NCI-H1436 (cell line): ENCODE measurements at regions not wholly inside any gene's neighbourhood (a gene's known extent, or its start where the extent isn't known, plus 50 kb on each side); places are given as distances from the start of the nearest gene placed in this dataset.
"Not testable (repeated sequence)": the region's sequence is repeated elsewhere in the genome, so short reads cannot be mapped to it uniquely, and the experiment has no call there.

Experiments
- DNase-seq: peaks from one replicate; lab custom pipeline; 2025; lab: John Stamatoyannopoulos, UW

DNA sequence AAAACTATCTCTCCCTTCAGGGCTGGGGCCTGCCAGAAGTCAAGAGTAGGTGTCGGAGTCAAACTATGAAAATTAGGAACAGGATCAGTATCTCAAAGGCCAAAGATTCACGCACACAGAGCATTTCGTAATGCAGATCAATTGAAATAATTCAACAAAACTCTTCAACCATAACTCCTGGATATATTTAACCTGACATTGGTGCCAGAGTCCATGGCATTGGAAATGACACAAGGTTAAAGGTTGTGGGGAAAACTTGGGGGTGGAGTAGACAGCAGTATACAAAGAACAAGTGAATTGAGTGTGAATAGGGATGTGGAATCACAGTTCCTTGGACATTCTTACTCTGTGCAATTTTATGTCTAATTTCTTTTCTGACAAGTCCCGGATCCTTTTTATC, 788.0 kb upstream of the GYPC start:
- DNase-seq: no peak

DNA sequence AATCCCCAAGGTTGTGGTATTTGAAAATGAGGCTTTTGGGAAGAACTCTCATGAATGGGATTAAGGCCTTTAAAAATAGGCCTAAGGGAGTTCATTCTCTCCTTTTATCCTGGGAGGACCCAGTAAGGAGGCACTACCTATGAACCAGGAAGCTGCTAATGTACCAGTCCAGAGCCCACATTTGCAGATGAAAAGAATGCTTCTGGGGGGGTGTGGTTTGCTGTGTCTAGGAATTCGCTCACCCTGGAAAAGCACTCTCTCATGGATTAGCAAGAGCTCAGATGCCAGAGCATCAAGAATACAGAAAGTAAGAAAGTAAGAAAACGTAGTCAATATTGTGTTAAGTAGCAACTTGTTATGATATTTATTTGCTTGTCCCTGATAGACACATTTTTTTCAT, 785.7 kb upstream of the GYPC start:
- DNase-seq: no peak

DNA sequence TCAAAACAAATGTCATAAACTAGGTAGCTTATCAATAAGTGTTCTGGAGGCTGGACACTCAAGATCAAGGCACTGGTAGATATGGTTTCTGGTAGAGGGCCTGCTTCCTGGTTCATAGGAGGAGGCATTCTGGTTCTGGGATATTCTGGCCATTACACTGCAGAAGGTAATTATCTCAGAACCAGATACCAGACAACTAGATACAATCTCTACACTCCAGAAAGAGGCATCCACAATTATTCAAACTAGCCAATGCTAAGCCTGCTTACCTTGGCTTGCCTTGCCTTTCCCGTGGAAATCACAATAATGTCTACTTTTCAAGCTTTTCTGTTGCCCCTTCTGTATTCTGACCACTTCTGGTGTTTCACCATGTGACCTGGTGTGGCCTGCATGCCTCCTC, 785.2 kb upstream of the GYPC start:
- DNase-seq: no peak

DNA sequence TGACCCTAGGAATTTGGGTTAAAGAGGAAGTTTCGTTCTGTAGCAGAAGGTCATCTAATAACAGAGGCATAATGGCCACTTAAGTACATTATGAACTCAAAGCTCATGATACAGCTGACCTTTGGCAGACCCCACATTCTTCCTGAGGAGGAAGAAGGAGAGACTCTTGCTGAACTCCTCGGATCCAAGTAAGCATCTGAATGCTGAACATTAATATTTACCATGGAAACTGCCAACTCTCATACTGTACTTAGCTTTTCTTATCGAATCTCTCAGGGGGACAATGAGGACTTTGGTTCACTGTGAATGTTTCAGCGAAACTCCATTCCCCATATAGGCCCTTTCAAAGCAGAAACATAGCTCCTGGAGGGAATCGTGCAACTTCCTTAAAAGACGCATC, 781.4 kb upstream of the GYPC start:
- DNase-seq: no peak

DNA sequence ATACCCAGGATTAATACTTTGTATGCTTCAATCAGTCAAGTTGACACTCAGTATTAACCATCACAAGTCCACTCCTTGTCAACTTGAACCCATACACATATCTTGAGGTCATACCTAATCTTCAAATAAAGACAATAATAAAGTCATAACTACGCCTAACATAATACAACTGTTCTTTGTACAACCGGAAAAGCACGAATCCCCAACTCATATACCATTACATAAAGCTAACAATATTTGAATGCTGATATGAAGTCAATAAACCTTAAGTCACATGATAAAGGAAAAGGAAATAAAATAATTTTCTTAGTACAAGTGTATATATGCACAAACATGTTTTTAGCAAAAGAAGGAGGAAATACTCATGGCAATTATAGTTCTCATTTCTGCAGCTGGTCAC, 770.6 kb upstream of the GYPC start:
- DNase-seq: no peak

DNA sequence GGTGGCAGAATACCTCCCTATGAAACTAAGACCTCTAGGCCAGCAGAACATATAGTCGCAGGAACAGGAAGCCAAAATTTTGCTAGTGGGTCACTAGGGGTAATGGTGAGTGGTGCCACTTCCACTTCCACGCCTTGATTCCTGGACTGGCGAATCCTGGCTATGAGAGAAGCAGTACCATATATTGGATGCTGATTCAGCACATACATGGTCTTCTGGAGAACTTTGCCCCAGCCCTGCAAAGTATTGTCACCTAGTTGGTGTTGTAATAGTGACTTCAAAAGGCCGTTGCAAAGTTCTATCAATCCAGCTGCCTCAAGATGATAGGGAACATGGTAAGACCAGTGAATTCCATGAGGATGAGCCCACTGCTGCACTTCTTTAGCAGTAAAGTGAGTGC, 769.8 kb upstream of the GYPC start:
- no peak for DNase-seq

DNA sequence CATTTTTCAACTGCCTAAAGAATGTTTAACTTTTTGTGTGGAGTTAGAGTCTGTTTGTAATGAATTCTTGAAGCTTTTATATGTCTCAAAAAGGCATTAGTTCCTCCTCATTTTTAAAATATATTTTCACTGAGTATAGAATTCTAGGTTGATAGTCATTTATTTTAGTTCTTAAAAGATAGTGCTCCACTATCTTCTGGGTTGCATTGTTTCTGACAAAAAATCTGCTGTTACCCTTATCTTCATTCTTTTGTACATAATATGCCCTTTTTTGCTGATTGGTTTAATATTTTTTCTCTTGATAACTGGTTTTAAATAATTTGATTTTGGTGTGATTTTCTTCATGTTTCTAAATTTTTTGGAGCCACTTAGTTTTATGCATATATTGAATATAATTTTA, 754.7 kb upstream of the GYPC start:
- no peak for DNase-seq

DNA sequence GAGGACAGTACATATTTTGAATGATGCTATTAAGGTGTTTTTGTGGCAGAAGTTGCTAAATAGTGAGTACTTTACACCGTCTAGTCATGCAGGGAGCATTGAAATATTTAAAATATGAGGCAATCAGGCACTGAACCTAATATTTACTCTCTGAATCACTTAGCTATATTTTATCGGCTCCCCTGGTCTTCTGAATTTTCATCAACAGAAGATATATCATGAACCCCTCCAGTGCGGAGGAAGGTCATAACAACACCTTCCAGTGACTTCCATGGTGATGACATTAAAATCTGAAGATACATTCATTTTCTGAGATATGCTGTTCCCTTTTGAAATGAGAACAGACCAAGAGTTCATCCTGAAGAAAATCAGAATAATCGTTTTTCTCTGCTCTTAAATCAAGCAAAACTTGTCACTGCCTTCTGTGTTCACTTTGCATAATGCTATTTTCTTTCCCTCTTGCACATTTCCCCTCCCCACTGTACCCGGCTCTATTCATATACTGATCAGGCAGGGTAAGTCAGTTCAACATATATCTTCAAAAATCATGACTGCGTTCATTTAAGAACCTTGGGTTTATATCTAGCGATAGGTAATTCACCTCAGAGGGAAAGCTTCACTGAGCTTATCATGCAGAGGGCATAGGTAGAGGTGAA, 729.9 kb upstream of the GYPC start:
- DNase-seq: no peak

DNA sequence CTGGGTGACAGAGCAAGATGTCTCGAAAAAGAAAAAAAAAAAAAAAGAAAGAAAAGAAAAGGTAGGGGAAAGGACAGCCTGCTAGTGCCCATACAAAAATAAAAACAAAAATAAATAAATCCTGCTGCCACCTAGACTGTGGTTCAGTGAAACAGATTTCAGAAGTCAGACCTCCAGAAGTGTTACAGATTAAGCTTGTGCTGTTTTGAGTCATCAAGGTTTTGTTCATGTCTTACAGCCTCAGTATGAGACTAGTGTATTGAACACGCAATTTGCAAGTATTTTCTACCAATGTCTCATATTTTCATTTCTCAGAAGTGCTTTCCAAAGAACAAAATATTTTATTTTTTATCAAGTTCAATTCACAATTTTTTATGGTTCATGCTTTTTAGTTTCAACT, 720.4 kb upstream of the GYPC start:
- no peak for DNase-seq

DNA sequence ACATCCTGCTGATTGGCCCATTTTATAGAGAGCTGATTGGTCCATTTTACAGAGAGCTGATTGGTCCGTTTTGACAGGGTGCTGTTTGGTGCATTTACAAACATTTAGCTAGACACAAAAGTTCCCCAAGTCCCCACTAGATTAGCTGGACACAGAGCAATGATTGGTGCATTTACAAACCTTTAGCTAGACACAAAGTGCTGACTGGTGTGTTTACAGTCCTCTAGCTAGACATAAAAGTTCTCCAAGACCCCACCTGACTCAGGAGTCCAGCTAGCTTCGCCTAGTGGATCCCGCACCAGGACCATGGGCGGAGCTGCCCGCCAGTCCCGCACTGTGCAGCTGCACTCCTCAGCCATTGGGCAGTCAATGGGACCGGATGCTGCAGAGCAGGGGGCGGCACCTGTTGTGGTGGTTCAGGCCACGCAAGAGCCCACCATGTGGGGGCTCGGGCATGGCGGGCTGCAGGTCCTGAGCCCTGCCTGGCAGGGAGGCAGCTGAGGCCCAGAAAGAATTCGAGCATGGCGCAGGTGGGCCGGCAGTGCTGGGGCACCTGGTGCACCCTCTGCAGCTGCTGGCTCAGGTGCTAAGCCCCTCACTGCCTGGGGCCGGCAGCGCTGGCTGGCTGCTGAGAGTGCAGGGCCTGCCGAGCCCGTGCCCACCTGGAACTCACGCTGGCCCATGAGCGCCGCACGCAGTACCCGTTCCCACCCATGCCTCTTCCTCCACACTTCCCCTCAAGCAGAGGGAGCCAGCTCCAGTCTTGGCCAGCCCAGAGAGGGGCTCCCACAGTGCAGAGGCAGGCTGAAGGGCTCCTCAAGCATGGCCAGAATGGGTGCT, 713.2 kb upstream of the GYPC start:
- no peak for DNase-seq

DNA sequence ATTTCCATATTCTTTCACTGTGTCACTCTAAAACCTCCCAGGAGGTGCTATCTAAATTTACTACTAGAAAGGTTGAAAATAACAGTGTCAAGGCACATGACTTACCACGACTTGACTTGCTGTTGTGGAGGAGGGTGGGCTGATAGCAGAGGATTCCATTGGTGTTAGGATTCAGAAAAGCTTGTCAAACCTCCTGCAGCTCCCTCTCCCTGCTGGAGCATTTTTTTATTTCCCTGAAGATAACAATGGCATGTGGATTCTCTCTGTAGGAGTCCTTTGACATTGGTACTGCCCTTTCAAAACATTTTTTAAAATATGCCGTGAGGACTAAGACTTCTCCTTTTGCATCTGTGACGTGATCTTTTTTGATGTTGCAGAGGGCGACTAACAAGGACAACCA, 696.9 kb upstream of the GYPC start:
- DNase-seq: no peak

DNA sequence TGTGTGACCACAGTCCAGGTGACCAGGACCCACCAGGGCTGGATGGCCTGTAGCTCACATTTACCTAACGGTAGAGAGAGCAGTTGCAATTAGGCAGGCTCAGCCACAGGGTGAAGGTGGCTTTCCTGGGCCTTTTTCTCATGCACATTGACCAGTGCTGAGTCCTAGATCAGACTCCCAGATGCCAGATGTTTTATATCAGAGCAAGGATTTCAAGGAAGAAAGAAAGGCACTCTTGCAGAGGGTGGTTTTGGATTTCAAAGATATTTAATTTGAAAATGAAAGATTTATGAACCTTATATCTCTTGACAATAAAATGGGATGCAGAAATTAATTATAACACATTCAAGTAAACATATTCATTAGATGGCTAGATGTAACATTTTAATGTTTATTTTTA, 694.2 kb upstream of the GYPC start:
- no peak for DNase-seq

DNA sequence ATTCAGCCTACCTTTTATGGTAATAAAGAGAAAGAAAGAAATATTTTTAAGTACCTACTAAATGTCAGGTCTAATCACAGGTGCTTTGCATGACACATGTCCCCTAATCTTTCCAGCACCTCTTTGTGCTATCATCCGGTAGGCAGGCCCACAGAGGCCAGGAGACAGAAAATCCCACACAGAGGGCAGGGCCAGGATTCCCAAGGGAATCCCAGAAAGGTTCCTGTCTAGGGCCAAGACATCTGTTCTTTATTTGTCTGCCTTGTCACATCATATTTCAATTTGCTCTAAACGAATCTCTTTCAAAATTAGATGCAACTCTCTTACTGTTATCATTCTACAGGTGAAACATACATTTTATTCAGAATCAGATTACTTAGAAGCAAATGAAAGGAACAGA, 676.1 kb upstream of the GYPC start:
- no peak for DNase-seq

DNA sequence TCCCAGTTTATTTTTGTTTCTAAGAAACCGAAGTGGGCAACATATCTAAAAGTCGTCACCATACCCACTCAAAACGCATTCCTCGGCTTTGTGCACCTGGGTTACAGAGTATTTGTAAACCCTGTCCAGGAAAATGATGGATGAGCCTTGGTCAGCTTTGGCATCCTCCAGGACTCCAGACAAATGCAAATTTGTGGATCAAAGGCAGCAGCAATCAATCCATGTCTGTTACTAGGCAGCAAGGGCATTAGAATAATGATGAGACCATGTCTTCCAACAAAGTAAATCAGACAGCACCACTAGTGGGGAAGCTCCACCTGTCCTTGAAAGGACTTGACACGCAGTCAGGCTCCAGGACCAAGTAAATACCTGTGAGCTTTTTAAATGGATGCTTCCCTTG, 672.6 kb upstream of the GYPC start:
- DNase-seq: no peak

DNA sequence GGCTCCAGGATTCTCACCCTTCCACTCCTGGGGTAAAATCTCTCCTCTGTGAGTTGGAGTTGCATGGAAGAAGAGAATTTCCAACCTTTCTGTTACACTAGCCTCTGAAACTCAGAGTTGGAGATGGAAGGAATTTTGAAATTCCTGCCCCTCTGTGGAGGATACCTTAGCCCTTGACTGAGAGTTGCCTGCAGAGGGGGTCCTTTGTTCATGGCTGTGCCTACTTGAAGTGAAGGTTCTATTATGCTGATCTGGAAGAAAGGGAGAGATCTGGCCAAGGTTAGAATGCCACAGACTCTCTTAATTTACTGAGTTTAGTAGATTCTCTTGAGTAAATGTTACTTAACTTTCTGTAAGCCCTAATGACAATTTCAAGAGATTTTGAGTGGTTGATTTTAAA, 626.6 kb upstream of the GYPC start:
- no peak for DNase-seq

DNA sequence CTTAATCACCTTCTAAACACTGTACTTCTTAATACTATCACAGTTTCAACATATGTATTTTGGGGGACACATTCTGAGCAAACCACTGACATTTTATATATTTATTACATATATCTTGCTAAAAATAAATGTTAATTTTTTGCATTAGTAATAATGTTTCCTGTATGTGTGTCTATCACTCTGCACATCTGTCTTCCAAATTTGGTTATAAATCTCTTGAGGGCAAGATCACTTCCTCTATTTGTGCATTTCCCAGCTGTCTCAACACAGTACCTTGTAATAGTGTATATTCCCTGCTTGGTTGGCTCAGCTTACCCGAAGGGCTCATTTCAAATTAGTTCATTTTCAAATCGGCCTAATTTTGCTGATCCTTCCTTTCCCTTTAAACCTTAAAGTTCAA, 617.1 kb upstream of the GYPC start:
- no peak for DNase-seq

DNA sequence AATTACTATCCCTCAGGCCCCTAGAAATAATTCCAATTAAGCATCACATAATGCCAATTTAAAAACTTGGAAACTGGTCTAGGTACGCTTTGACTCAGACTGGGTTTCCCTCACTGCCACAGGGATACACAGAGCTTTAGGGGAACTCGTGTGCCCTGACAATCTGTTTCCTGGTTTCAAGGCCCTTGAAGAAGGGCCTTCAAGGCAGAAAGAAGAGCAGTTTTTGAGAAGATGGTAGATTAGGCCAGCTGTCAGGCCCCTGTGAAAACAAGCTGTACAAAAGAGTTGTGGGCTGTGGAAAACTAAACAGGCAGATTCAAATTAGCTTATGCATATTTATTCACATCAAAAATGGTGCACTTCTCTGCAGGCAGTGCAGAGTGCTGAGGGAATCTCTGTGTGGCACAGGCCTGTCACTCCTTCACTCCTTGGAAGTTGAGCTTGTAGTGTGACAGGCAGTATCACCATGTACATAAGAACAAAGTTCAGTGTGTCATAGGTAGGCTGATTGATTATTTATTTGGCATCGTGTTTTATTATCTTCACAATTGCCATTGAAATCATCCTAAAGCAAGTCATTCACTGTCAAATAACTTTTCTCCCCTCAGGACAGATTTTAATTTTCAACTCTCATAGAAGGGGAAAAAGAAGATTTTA, 614.4 kb upstream of the GYPC start:
- no peak for DNase-seq

DNA sequence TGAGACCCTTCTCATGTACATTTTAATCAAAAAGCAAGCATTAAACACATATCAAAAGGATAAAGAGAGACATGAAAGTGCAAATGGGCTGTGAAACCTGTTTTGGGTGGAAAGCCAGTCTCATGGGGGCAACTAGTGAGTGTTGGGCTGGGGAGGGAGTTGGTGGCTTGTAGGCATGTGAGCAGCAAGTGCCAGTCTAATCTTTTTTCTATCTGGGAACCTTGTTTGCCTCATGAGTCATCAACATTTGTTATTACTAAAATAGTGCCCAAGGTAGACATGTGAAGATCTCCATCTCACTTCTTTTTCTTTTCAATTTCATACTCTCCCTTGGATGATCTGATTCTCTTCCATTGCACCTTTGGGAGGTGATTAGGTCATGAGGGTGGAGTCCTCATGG, 613.9 kb upstream of the GYPC start:
- DNase-seq: no peak

DNA sequence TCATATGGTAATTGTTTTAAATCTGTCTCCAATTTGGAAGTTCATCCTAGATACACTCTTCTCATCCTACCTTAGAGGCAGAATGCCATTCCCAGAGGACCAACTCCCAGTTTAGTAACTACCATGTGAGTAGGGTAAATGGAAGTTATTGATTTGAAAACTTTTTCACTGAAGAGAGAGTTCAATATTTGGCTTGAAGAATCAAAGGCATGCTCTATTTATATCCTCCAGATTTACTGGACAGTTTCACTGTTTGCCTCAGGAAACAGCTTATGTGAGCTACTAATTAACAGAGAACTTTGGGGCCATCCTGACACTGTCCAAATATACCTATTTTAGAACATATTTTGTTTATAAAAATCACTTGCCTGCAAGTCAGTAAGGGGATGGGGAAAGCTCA, 607.2 kb upstream of the GYPC start:
- no peak for DNase-seq

DNA sequence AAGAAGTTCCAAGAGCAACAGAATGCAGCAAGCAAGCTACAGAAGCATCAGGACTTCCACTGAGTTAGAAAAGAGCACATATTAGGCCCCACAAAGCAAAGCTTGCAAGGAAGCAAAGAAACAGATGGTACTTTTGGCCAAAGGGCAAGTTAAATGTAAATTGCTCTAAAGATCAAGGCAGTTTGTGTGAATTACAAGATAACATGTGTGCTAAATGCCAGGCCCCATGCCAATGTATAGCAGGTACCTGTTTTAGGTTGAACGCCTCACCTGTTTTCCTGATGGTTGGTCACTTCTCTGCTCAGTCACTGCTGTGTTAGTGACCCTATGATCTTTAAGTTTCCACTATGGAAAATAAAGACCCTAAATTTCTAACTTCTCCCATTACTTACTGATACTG, 606.5 kb upstream of the GYPC start:
- no peak for DNase-seq

DNA sequence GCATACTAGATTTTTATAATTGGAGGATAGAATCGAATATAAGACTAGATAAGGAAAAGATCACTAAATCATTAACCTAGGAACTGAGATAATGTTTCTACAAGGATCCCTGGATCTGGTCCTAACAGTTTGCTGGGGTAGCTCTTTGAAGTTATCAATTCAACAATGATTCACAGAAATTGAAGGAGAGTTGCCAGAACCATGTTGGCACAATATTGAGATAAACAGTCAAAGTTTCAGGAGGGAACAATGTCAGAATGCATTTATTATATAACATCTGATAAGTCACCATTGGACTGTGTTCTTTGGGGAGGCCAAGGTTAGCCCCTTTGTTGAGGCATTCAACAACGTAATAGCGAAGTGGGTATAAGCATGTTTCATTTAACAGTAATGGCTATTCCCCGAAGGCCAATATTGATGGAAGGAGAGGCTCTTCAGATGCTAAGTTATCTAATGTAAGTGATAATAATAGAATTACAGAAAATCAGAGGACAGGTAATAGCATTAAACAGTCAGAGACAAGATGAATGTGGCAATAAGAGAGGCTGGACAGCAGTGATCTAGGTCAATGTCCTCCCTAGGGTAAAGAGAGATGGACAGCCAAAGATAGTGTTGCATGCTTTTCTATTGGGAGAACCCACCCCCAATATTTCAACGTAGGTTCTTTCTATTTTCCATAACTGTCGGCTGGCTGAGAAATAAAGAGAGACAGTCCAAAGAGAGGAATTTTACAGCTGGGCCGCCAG, 604.8 kb upstream of the GYPC start:
- no peak for DNase-seq

DNA sequence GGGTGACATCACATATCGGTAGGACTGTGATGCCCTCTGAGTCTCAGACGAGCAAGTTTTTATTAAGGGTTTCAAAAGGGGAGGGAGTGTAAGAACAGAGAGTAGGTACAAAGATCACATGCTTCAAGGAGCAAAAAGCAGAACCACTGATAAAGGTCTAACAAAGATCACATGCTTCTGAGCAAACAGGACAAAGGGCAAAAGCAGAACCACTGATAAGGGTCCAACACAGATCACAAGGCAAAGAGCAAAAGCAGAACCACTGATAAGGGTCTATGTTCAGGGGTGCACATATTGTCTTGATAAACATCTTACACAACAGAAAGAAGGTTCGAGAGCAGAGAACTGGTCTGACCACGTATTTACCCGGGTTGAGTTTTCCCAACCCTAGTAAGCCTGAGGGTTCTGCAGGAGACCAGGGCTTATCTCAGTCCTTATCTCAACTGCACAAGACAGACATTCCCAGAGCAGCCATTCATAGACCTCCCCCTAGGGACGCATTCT, 604.2 kb upstream of the GYPC start:
- DNase-seq: not testable (repeated sequence)

DNA sequence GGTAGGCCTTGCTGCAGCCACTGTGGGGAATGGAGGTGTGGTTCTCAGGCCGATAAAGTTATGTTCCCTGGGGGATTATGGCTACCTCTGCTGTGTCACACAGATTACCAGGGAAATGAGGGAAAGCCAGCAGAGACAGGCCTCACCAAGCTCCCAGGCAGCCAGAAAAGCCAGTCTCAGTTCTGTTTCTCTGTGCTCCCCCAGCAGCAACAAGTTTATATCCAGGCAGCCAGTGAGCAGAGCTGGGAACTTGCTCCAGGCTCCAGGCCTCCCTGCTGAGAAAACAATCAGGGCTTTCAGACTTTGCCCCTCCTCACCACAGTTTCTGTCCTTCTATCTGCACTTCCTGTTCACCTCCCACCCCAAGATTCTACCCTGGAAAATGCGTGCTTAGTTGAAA, 596.6 kb upstream of the GYPC start:
- DNase-seq: no peak
